Hepatocyte (in vitro differentiated cells): ENCODE measurements at regions not wholly inside any gene's neighbourhood (a gene's known extent, or its start where the extent isn't known, plus 50 kb on each side); places are given as distances from the start of the nearest gene placed in this dataset.
"Not testable (repeated sequence)": the region's sequence is repeated elsewhere in the genome, so short reads cannot be mapped to it uniquely, and the experiment has no call there.

ENCODE experiments used
- DNase-seq: peaks from one replicate; pipeline ENCODE4 v3.0.0-alpha.2; 2016; ENCODE audit warnings: low spot score
- H2AFZ ChIP-seq: fragments of 200-600 bp; sonication (generic); 2 replicates; pipeline ENCODE4 v1.6.0; 2016; ENCODE audit warnings: antibody characterized with exemption, mild to moderate bottlenecking
- H3K27ac ChIP-seq: fragments of 200-600 bp; sonication (generic); 2 replicates; pipeline ENCODE4 v1.5.1; 2016; ENCODE audit warnings: mild to moderate bottlenecking
- H3K27me3 ChIP-seq: fragments of 200-600 bp; sonication (generic); 2 replicates; pipeline ENCODE4 v1.6.1; 2016
- H3K36me3 ChIP-seq: fragments of 200-600 bp; sonication (generic); replicated peaks from 2 replicates; pipeline ENCODE4 v1.5.1; 2016; ENCODE audit warnings: low read depth; ENCODE audit not compliant: insufficient read depth
- H3K4me1 ChIP-seq: fragments of 200-600 bp; sonication (generic); 2 replicates; pipeline ENCODE4 v1.5.1; 2016; ENCODE audit warnings: mild to moderate bottlenecking, moderate library complexity; ENCODE audit not compliant: insufficient read depth
- H3K4me2 ChIP-seq: fragments of 200-600 bp; sonication (generic); 2 replicates; pipeline ENCODE4 v1.6.0; 2016
- H3K4me3 ChIP-seq: fragments of 200-600 bp; sonication (generic); 2 replicates; pipeline ENCODE4 v1.5.1; 2016; ENCODE audit warnings: mild to moderate bottlenecking
- H3K79me2 ChIP-seq: fragments of 200-600 bp; sonication (generic); 2 replicates; pipeline ENCODE4 v1.6.0; 2017; ENCODE audit warnings: mild to moderate bottlenecking
- H3K9me2 ChIP-seq: fragments of 200-600 bp; sonication (generic); replicated peaks from 2 replicates; pipeline ENCODE4 v1.6.0; 2017; ENCODE audit warnings: mild to moderate bottlenecking; ENCODE audit not compliant: insufficient read depth
- H3K9me3 ChIP-seq: fragments of 200-600 bp; sonication (generic); 2 replicates; pipeline ENCODE4 v1.5.1; 2016; ENCODE audit warnings: low read depth, mild to moderate bottlenecking
- H4K20me1 ChIP-seq: fragments of 200-600 bp; sonication (generic); 2 replicates; pipeline ENCODE4 v1.6.0; 2016; ENCODE audit warnings: mild to moderate bottlenecking; ENCODE audit not compliant: insufficient read depth, poor library complexity, severe bottlenecking
- CTCF ChIP-seq: fragments of 200-600 bp; sonication (generic); IDR thresholded peaks from 2 replicates; pipeline ENCODE4 v1.5.1; 2016; ENCODE audit warnings: antibody characterized with exemption, mild to moderate bottlenecking; ENCODE audit not compliant: poor library complexity
- EZH2 ChIP-seq: fragments of 200-600 bp; sonication (generic); IDR thresholded peaks from 2 replicates; pipeline ENCODE4 v1.6.1; 2016; ENCODE audit warnings: antibody characterized with exemption, mild to moderate bottlenecking, borderline replicate concordance
- EZH2phosphoT487 ChIP-seq: fragments of 200-600 bp; sonication (generic); IDR thresholded peaks from one replicate; pipeline ENCODE4 v1.6.1; 2018; ENCODE audit warnings: antibody characterized with exemption, mild to moderate bottlenecking, low read depth, moderate library complexity; ENCODE audit not compliant: unreplicated experiment, severe bottlenecking
- WGBS: methylation state at CpG from one replicate; pipeline ENCODE4 v1.1.6; 2016; ENCODE audit warnings: low lambda C conversion rate; ENCODE audit errors: missing lambda C conversion rate; 5-methylcytosine and 5-hydroxymethylcytosine counted together

- no peaks in the 10 kb centered on the region for H3K27me3 ChIP-seq
- TF ChIP-seq CTCF (no peak), EZH2phosphoT487 (no peak), EZH2 (no peak)
- H3K36me3 ChIP-seq: no peaks in the 10 kb centered on the region
- no peaks in the 10 kb centered on the region for H3K4me1 ChIP-seq
- H3K27ac ChIP-seq: no peak overlapping the region
- H3K4me2 ChIP-seq: no peak overlapping the region
- H3K9me3 ChIP-seq: no peaks in the 10 kb centered on the region
- DNase-seq: no peak
- WGBS: 29% methylated on average over 2 of the region's 2 CpGs
- H2AFZ ChIP-seq: no peak overlapping the region
- no peaks in the 10 kb centered on the region for H3K79me2 ChIP-seq
- no peaks in the 10 kb centered on the region for H4K20me1 ChIP-seq
- H3K9me2 ChIP-seq: no peaks in the 10 kb centered on the region
- no peak overlapping the region for H3K4me3 ChIP-seq
Measured at GRCh38 chr11:123344790-123345357, 85.2 kb upstream of the GRAMD1B start.

GRCh38 chr11:123344188-123344587 is 85.9 kb upstream of the GRAMD1B start:
- H3K4me2 ChIP-seq, H3K9me2 ChIP-seq, H2AFZ ChIP-seq, H3K9me3 ChIP-seq, H3K36me3 ChIP-seq, H3K79me2 ChIP-seq, H3K4me3 ChIP-seq, H4K20me1 ChIP-seq, H3K4me1 ChIP-seq, DNase-seq, H3K27ac ChIP-seq, H3K27me3 ChIP-seq: not testable (repeated sequence)
- 71% methylated on average over 2 of the region's 2 CpGs for WGBS

GRCh38 chr11:123338997-123339752 is 90.9 kb upstream of the GRAMD1B start:
- TF ChIP-seq EZH2 (no peak), CTCF (no peak), EZH2phosphoT487 (no peak)
- no peak overlapping the region for H3K4me2 ChIP-seq
- H2AFZ ChIP-seq: no peak overlapping the region
- WGBS: 91% methylated on average over 9 of the region's 9 CpGs
- H3K36me3 ChIP-seq: no peaks in the 10 kb centered on the region
- H4K20me1 ChIP-seq: no peaks in the 10 kb centered on the region
- no peaks in the 10 kb centered on the region for H3K27me3 ChIP-seq
- H3K79me2 ChIP-seq: no peaks in the 10 kb centered on the region
- no peak overlapping the region for H3K27ac ChIP-seq
- H3K4me3 ChIP-seq: no peak overlapping the region
- H3K9me3 ChIP-seq: no peaks in the 10 kb centered on the region
- no peaks in the 10 kb centered on the region for H3K9me2 ChIP-seq
- H3K4me1 ChIP-seq: no peaks in the 10 kb centered on the region
- no peak for DNase-seq

- no peaks in the 10 kb centered on the region for H3K79me2 ChIP-seq
- H3K4me2 ChIP-seq: no peak overlapping the region
Measured at GRCh38 chr11:123338266-123338800, 91.7 kb upstream of the GRAMD1B start.

More at GRCh38 chr11:123338266-123338800, 91.7 kb upstream of the GRAMD1B start:
- TF ChIP-seq EZH2phosphoT487 (no peak), EZH2 (no peak), CTCF (no peak)
- H2AFZ ChIP-seq: no peak overlapping the region
- WGBS: 87% methylated on average over 6 of the region's 6 CpGs
- no peaks in the 10 kb centered on the region for H3K36me3 ChIP-seq
- no peaks in the 10 kb centered on the region for H3K27me3 ChIP-seq
- no peaks in the 10 kb centered on the region for H4K20me1 ChIP-seq
- no peaks in the 10 kb centered on the region for H3K4me1 ChIP-seq
- H3K9me3 ChIP-seq: no peaks in the 10 kb centered on the region
- DNase-seq: no peak
- H3K9me2 ChIP-seq: no peaks in the 10 kb centered on the region
- no peak overlapping the region for H3K4me3 ChIP-seq
- no peak overlapping the region for H3K27ac ChIP-seq
